PC-9 (cell line): ENCODE measurements at regions not wholly inside any gene's neighbourhood (a gene's known extent, or its start where the extent isn't known, plus 50 kb on each side); places are given as distances from the start of the nearest gene placed in this dataset.

Experiments
- BruUV-seq: library from RNA; stranded (reverse); fragments of 400-500 nt; replicated peaks from 2 replicates; lab custom pipeline; 2021; lab: Mats Ljungman, UMichigan
- CTCF ChIA-PET: fragments of 300-600 bp; sonication (Branson Sonifier 250); formaldehyde crosslinking; loops from one replicate; lab custom pipeline; 2022; ENCODE audit warnings: antibody characterized with exemption; lab: Charles Lee
- POLR2A ChIA-PET: fragments of 300-600 bp; sonication (Branson Sonifier 250); formaldehyde crosslinking; loops from one replicate; lab custom pipeline; 2022; ENCODE audit warnings: antibody characterized with exemption; ENCODE audit not compliant: unreplicated experiment; lab: Charles Lee
- DNase-seq, 2 experiments: peaks; one replicate each; pipeline versions ENCODE4 v3.0.0 to v3.0.0-alpha.2; 2015 to 2022; ENCODE audit warnings: mixed read lengths in 1 of 2
- H2AFZ ChIP-seq: fragments of 200-600 bp; sonication (generic); 2 replicates; pipeline ENCODE4 v1.8.1; 2017; ENCODE audit warnings: antibody characterized with exemption
- H3F3A ChIP-seq: fragments of 200-600 bp; sonication (generic); 2 replicates; pipeline ENCODE4 v1.8.1; 2017; ENCODE audit warnings: antibody characterized with exemption, mild to moderate bottlenecking, low read depth; ENCODE audit not compliant: insufficient read depth
- H3K27ac ChIP-seq: fragments of 200-600 bp; sonication (generic); 2 replicates; pipeline ENCODE4 v1.6.1; 2016; ENCODE audit warnings: mixed run types
- H3K27me3 ChIP-seq: fragments of 200-600 bp; sonication (generic); 2 replicates; pipeline ENCODE4 v1.6.1; 2016; ENCODE audit warnings: low read depth, mixed run types; ENCODE audit not compliant: insufficient read depth
- H3K36me3 ChIP-seq: fragments of 200-600 bp; sonication (generic); 2 replicates; pipeline ENCODE4 v1.6.1; 2016; ENCODE audit warnings: low read depth, mixed run types
- H3K4me1 ChIP-seq: fragments of 200-600 bp; sonication (generic); replicated peaks from 2 replicates; pipeline ENCODE4 v1.6.1; 2016; ENCODE audit warnings: mixed run types; ENCODE audit not compliant: insufficient read depth
- H3K4me2 ChIP-seq: fragments of 200-600 bp; sonication (generic); 2 replicates; pipeline ENCODE4 v1.6.1; 2017; ENCODE audit warnings: mixed run types
- H3K4me3 ChIP-seq: fragments of 200-600 bp; sonication (generic); 2 replicates; pipeline ENCODE4 v1.6.1; 2016; ENCODE audit warnings: mixed run types
- H3K79me2 ChIP-seq: fragments of 200-600 bp; sonication (generic); 2 replicates; pipeline ENCODE4 v1.6.1; 2017; ENCODE audit warnings: low read depth, mixed run types
- H3K9me2 ChIP-seq: fragments of 200-600 bp; sonication (generic); 2 replicates; pipeline ENCODE4 v1.8.1; 2017; ENCODE audit warnings: mild to moderate bottlenecking; ENCODE audit not compliant: insufficient read depth
- H3K9me3 ChIP-seq: fragments of 200-600 bp; sonication (generic); 2 replicates; pipeline ENCODE4 v1.8.1; 2016; ENCODE audit warnings: low read depth; ENCODE audit not compliant: insufficient read depth
- H4K20me1 ChIP-seq: fragments of 200-600 bp; sonication (generic); 2 replicates; pipeline ENCODE4 v1.8.1; 2017; ENCODE audit not compliant: insufficient read depth
- CTCF ChIP-seq: fragments of 200-600 bp; sonication (generic); conservative IDR thresholded peaks from 2 replicates; pipeline ENCODE4 v1.6.1; 2017; ENCODE audit warnings: mixed run types, antibody characterized with exemption, mild to moderate bottlenecking, moderate library complexity
- EZH2 ChIP-seq: fragments of 200-600 bp; sonication (generic); IDR thresholded peaks from 2 replicates; pipeline ENCODE4 v1.8.0; 2017; ENCODE audit warnings: antibody characterized with exemption, low read depth
- intact Hi-C: fragments of 100-400 bp; cut with micrococcal nuclease; formaldehyde crosslinking; loops from one replicate; pipeline ENCODE4 v1.10.0; 2022; ENCODE audit not compliant: unreplicated experiment

GRCh38 chr2:15010346-15010745, 377.8 kb downstream of the LRATD1 start:
- no peaks in the 10 kb centered on the region for H3K9me3 ChIP-seq
- H3F3A ChIP-seq: no peaks in the 10 kb centered on the region
- no peak overlapping the region for H2AFZ ChIP-seq
- H3K4me3 ChIP-seq: no peak overlapping the region
- CTCF ChIA-PET: no interaction called here
- H3K4me2 ChIP-seq: no peak overlapping the region
- POLR2A ChIA-PET: no interaction called here
- no peak for TF ChIP-seq CTCF
- TF ChIP-seq EZH2: no peak
- no TSS peak for BruUV-seq
- no peak for DNase-seq
- intact Hi-C loops: no loop called here
- H3K36me3 ChIP-seq: no peaks in the 10 kb centered on the region
- no peaks in the 10 kb centered on the region for H4K20me1 ChIP-seq
- H3K79me2 ChIP-seq: no peaks in the 10 kb centered on the region
- no peaks in the 10 kb centered on the region for H3K27me3 ChIP-seq
- H3K9me2 ChIP-seq: no peaks in the 10 kb centered on the region
- H3K27ac ChIP-seq: no peak overlapping the region
- no peaks in the 10 kb centered on the region for H3K4me1 ChIP-seq

GRCh38 chr2:15018814-15019213, 386.3 kb downstream of the LRATD1 start:
- H3K9me3 ChIP-seq: no peaks in the 10 kb centered on the region
- ChIA-PET POLR2A (no interaction called here), CTCF (no interaction called here)
- BruUV-seq: no TSS peak
- no peak overlapping the region for H3K4me2 ChIP-seq
- H4K20me1 ChIP-seq: no peaks in the 10 kb centered on the region
- H3F3A ChIP-seq: no peaks in the 10 kb centered on the region
- H3K27me3 ChIP-seq: no peaks in the 10 kb centered on the region
- no peaks in the 10 kb centered on the region for H3K79me2 ChIP-seq
- H3K4me1 ChIP-seq: no peaks in the 10 kb centered on the region
- no peaks in the 10 kb centered on the region for H3K9me2 ChIP-seq
- no peak for TF ChIP-seq EZH2
- no peak for TF ChIP-seq CTCF
- intact Hi-C loops: no loop called here
- no peak for DNase-seq
- H3K27ac ChIP-seq: no peak overlapping the region
- H3K4me3 ChIP-seq: no peak overlapping the region
- no peak overlapping the region for H2AFZ ChIP-seq
- no peaks in the 10 kb centered on the region for H3K36me3 ChIP-seq

- no peak for DNase-seq
- Histone ChIP-seq H3K27ac (no peak overlapping the region), H4K20me1 (no peaks in the 10 kb centered on the region), H3K4me3 (no peak overlapping the region), H3K4me2 (no peak overlapping the region), H2AFZ (no peak overlapping the region), H3K9me2 (no peaks in the 10 kb centered on the region), H3K36me3 (no peaks in the 10 kb centered on the region), H3K27me3 (no peaks in the 10 kb centered on the region), H3F3A (no peaks in the 10 kb centered on the region), H3K4me1 (no peaks in the 10 kb centered on the region), H3K9me3 (no peaks in the 10 kb centered on the region), H3K79me2 (no peaks in the 10 kb centered on the region)
- no TSS peak for BruUV-seq
- CTCF ChIA-PET: no interaction called here
- TF ChIP-seq EZH2: no peak
- no peak for TF ChIP-seq CTCF
- POLR2A ChIA-PET: no interaction called here
- intact Hi-C loops: no loop called here
Observed at GRCh38 chr2:15023221-15023620, 390.7 kb downstream of the LRATD1 start.
